GM19099 (cell line): ENCODE measurements at regions not wholly inside any gene's neighbourhood (a gene's known extent, or its start where the extent isn't known, plus 50 kb on each side); places are given as distances from the start of the nearest gene placed in this dataset.

Experiments
- POLR2A ChIP-seq: IDR thresholded peaks from 3 replicates; pipeline ENCODE4 v1.6.1; 2011; ENCODE audit warnings: low read depth; ENCODE audit not compliant: insufficient read length; ENCODE audit errors: extremely low read depth

GRCh38 chr2:230593765-230594164 lies 118.9 kb upstream of the CAB39 start:
- no peak for TF ChIP-seq POLR2A

GRCh38 chr2:230594286-230594840 lies 118.3 kb upstream of the CAB39 start:
- TF ChIP-seq POLR2A, result no peak

GRCh38 chr2:230599853-230600252 lies 112.8 kb upstream of the CAB39 start:
- no peak for TF ChIP-seq POLR2A

GRCh38 chr2:230600285-230600684 lies 112.4 kb upstream of the CAB39 start:
- TF ChIP-seq POLR2A, result no peak

- TF ChIP-seq POLR2A, result no peak
Measured at GRCh38 chr2:230600881-230601280, 111.8 kb upstream of the CAB39 start.

- no peak for TF ChIP-seq POLR2A
Measured at GRCh38 chr2:230601510-230601909, 111.1 kb upstream of the CAB39 start.

- peak; percentile 60 for TF ChIP-seq POLR2A
Measured at GRCh38 chr2:230602562-230603230, 109.9 kb upstream of the CAB39 start.

GRCh38 chr2:230614040-230614439 lies 98.6 kb upstream of the CAB39 start:
- no peak for TF ChIP-seq POLR2A

GRCh38 chr2:230614913-230615332 lies 97.7 kb upstream of the CAB39 start:
- TF ChIP-seq POLR2A, result no peak

GRCh38 chr2:230619491-230619890 lies 93.2 kb upstream of the CAB39 start:
- no peak for TF ChIP-seq POLR2A

- TF ChIP-seq POLR2A, result no peak
Measured at GRCh38 chr2:230627806-230628724, 84.6 kb upstream of the CAB39 start.

- no peak for TF ChIP-seq POLR2A
Measured at GRCh38 chr2:230631470-230631869, 81.2 kb upstream of the CAB39 start.

GRCh38 chr2:230634146-230634545 lies 78.5 kb upstream of the CAB39 start:
- no peak for TF ChIP-seq POLR2A

- TF ChIP-seq POLR2A, result no peak
Measured at GRCh38 chr2:230636684-230637271, 75.9 kb upstream of the CAB39 start.

GRCh38 chr2:230640540-230641011 lies 72.1 kb upstream of the CAB39 start:
- TF ChIP-seq POLR2A, result no peak
